Neural cell (in vitro differentiated cells): ENCODE measurements at regions not wholly inside any gene's neighbourhood (a gene's known extent, or its start where the extent isn't known, plus 50 kb on each side); places are given as distances from the start of the nearest gene placed in this dataset.
"Not testable (repeated sequence)": the region's sequence is repeated elsewhere in the genome, so short reads cannot be mapped to it uniquely, and the experiment has no call there.

Source experiments
- CTCF ChIP-seq: fragments of 450-650 bp; IDR thresholded peaks from 2 replicates; pipeline ENCODE4 v1.5.1; 2014; ENCODE audit warnings: antibody characterized with exemption, mild to moderate bottlenecking, moderate library complexity; ENCODE audit not compliant: poor library complexity, severe bottlenecking
- EP300 ChIP-seq: fragments of 450-650 bp; conservative IDR thresholded peaks from 2 replicates; pipeline ENCODE4 v1.6.1; 2014; ENCODE audit warnings: antibody characterized with exemption, mild to moderate bottlenecking, moderate library complexity; ENCODE audit not compliant: poor library complexity, severe bottlenecking
- POLR2AphosphoS5 ChIP-seq: IDR thresholded peaks from 2 replicates; pipeline ENCODE4 v1.6.1; 2012
- RAD21 ChIP-seq: fragments of 450-650 bp; conservative IDR thresholded peaks from 2 replicates; pipeline ENCODE4 v1.6.1; 2014; ENCODE audit warnings: antibody characterized with exemption, mild to moderate bottlenecking, moderate library complexity
- REST ChIP-seq: IDR thresholded peaks from 2 replicates; pipeline ENCODE4 v1.6.1; 2012; ENCODE audit warnings: borderline replicate concordance
- TAF1 ChIP-seq: IDR thresholded peaks from 2 replicates; pipeline ENCODE4 v1.6.1; 2012; ENCODE audit warnings: low read depth

- not testable (repeated sequence) for TF ChIP-seq REST, TAF1, CTCF, POLR2AphosphoS5, EP300, RAD21
Observed at GRCh38 chr5:120181238-120181637, 282.9 kb upstream of the PRR16 start.
